Activated CD8-positive, alpha-beta memory T cell treated with anti-CD3 and anti-CD28 coated beads for 36 hours (primary cell): ENCODE measurements at regions not wholly inside any gene's neighbourhood (a gene's known extent, or its start where the extent isn't known, plus 50 kb on each side); places are given as distances from the start of the nearest gene placed in this dataset.

Experiments
- CTCF ChIA-PET: fragments of 350-600 bp; sonication (Branson Sonifier 250); formaldehyde crosslinking; loops from one replicate; lab custom pipeline; 2021; ENCODE audit warnings: antibody characterized with exemption; lab: Charles Lee
- POLR2A ChIA-PET: fragments of 350-600 bp; sonication (Branson Sonifier 250); formaldehyde crosslinking; loops from one replicate; lab custom pipeline; 2021; ENCODE audit warnings: antibody characterized with exemption; lab: Charles Lee

GRCh38 chr4:122293374-122294365 lies 85.1 kb upstream of the ADAD1 start:
- ChIA-PET CTCF (no interaction called here), POLR2A (no interaction called here)

GRCh38 chr4:122297694-122298093 lies 81.1 kb upstream of the ADAD1 start:
- POLR2A ChIA-PET, result no interaction called here
- CTCF ChIA-PET, result no interaction called here

- ChIA-PET POLR2A (no interaction called here), CTCF (no interaction called here)
Measured at GRCh38 chr4:122300776-122301175, 78.0 kb upstream of the ADAD1 start.

- CTCF ChIA-PET, result no interaction called here
- POLR2A ChIA-PET, result no interaction called here
Measured at GRCh38 chr4:122305853-122306252, 73.0 kb upstream of the ADAD1 start.

- ChIA-PET POLR2A (no interaction called here), CTCF (no interaction called here)
Measured at GRCh38 chr4:122309988-122310626, 68.7 kb upstream of the ADAD1 start.

- CTCF ChIA-PET, result interaction anchor here (1.0 kb wide), 1 partner anchor 264 kb away, joined by 3 read pairs; no protein-coding TSS in a partner anchor
- POLR2A ChIA-PET, result interaction anchor here (0.6 kb wide), 1 partner anchor 1154 kb away, joined by 3 read pairs; no protein-coding TSS in a partner anchor
Measured at GRCh38 chr4:122313006-122313646, 65.7 kb upstream of the ADAD1 start.

- ChIA-PET POLR2A (no interaction called here), CTCF (no interaction called here)
Measured at GRCh38 chr4:122326908-122327307, 51.9 kb upstream of the ADAD1 start.

- ChIA-PET POLR2A (no interaction called here), CTCF (no interaction called here)
Measured at GRCh38 chr4:122328893-122329292, 49.9 kb upstream of the ADAD1 start.
